Posterior vena cava (tissue), 2 donors: ENCODE measurements at regions not wholly inside any gene's neighbourhood (a gene's known extent, or its start where the extent isn't known, plus 50 kb on each side); places are given as distances from the start of the nearest gene placed in this dataset.

Source experiments
- DNase-seq: peaks from one replicate; pipeline ENCODE4 v3.0.0-alpha.2; 2020; ENCODE audit warnings: low spot score
- intact Hi-C, 2 donors: fragments of 100-400 bp; cut with DNase I; formaldehyde crosslinking; loops; one replicate each; pipeline versions ENCODE4 v1.14.1 to v1.14.2; 2022 to 2023
- donor health status: DM: yes; HTN: yes; CAD: no.
- donor health status: DM: yes; HTN: yes; CAD: no.

- intact Hi-C loops = no loop called here
- no peak for DNase-seq
Observed at GRCh38 chr16:27671410-27671809, 121.5 kb downstream of the KATNIP start.

- no peak for DNase-seq
- intact Hi-C loops = no loop called here
Observed at GRCh38 chr16:27676839-27677238, 126.9 kb downstream of the KATNIP start.

GRCh38 chr16:27677263-27677662 is 127.3 kb downstream of the KATNIP start:
- intact Hi-C loops = no loop called here
- DNase-seq = no peak

GRCh38 chr16:27678955-27679354 is 129.0 kb downstream of the KATNIP start:
- DNase-seq = no peak
- intact Hi-C loops = loop anchor here in 1 of 2 donors (1.0 kb wide), 1 partner anchor 39 kb away; no protein-coding TSS in a partner anchor

- no peak for DNase-seq
- intact Hi-C loops = loop anchor here in 1 of 2 donors (1.0 kb wide), 1 partner anchor 40 kb away; no protein-coding TSS in a partner anchor
Observed at GRCh38 chr16:27679899-27680298, 130.0 kb downstream of the KATNIP start.

GRCh38 chr16:27681681-27682080 is 131.7 kb downstream of the KATNIP start:
- DNase-seq = no peak
- intact Hi-C loops = no loop called here

GRCh38 chr16:27684047-27684446 is 134.1 kb downstream of the KATNIP start:
- intact Hi-C loops = no loop called here

GRCh38 chr16:27685807-27686206 is 135.9 kb downstream of the KATNIP start:
- intact Hi-C loops = no loop called here
- no peak for DNase-seq

More at GRCh38 chr16:27684047-27684446, 134.1 kb downstream of the KATNIP start:
- DNase-seq = no peak

GRCh38 chr16:27686926-27687325 is 137.0 kb downstream of the KATNIP start:
- intact Hi-C loops = no loop called here

GRCh38 chr16:27687605-27688004 is 137.7 kb downstream of the KATNIP start:
- no peak for DNase-seq
- intact Hi-C loops = no loop called here

More at GRCh38 chr16:27686926-27687325, 137.0 kb downstream of the KATNIP start:
- no peak for DNase-seq

GRCh38 chr16:27689711-27690110 is 139.8 kb downstream of the KATNIP start:
- intact Hi-C loops = no loop called here
- DNase-seq = no peak

GRCh38 chr16:27690608-27691007 is 140.7 kb downstream of the KATNIP start:
- intact Hi-C loops = no loop called here
- DNase-seq = no peak

GRCh38 chr16:27691721-27692120 is 141.8 kb downstream of the KATNIP start:
- intact Hi-C loops = no loop called here

GRCh38 chr16:27692576-27692975 is 142.6 kb downstream of the KATNIP start:
- DNase-seq = no peak
- intact Hi-C loops = no loop called here

More at GRCh38 chr16:27691721-27692120, 141.8 kb downstream of the KATNIP start:
- no peak for DNase-seq

- DNase-seq = peak; percentile 69
- intact Hi-C loops = no loop called here
Observed at GRCh38 chr16:27695161-27695560, 145.2 kb downstream of the KATNIP start.

- intact Hi-C loops = no loop called here
Observed at GRCh38 chr16:27698266-27698665, 148.3 kb downstream of the KATNIP start.

GRCh38 chr16:27698746-27699145 is 148.8 kb downstream of the KATNIP start:
- peak; percentile 23 for DNase-seq
- intact Hi-C loops = no loop called here

More at GRCh38 chr16:27698266-27698665, 148.3 kb downstream of the KATNIP start:
- DNase-seq = peak; percentile 70

GRCh38 chr16:27699540-27699939 is 149.6 kb downstream of the KATNIP start:
- intact Hi-C loops = no loop called here
- DNase-seq = peak; percentile 42

GRCh38 chr16:27700304-27700995 is 150.5 kb downstream of the KATNIP start:
- DNase-seq = peak; percentile 40
- intact Hi-C loops = no loop called here

GRCh38 chr16:27701381-27701780 is 151.4 kb downstream of the KATNIP start:
- peak; percentile 25 for DNase-seq
- intact Hi-C loops = no loop called here

GRCh38 chr16:27703121-27703520 is 153.2 kb downstream of the KATNIP start:
- intact Hi-C loops = no loop called here

More at GRCh38 chr16:27703121-27703520, 153.2 kb downstream of the KATNIP start:
- DNase-seq = no peak
